HG03378 (cell line): ENCODE measurements at regions not wholly inside any gene's neighbourhood (a gene's known extent, or its start where the extent isn't known, plus 50 kb on each side); places are given as distances from the start of the nearest gene placed in this dataset.

Experiments used
- ATAC-seq: cut with Tn5 transposase; IDR thresholded peaks from one replicate; pipeline ENCODE4 v1.9.1; 2021; ENCODE audit warnings: mild to moderate bottlenecking, moderate library complexity; ENCODE audit not compliant: unreplicated experiment

DNA sequence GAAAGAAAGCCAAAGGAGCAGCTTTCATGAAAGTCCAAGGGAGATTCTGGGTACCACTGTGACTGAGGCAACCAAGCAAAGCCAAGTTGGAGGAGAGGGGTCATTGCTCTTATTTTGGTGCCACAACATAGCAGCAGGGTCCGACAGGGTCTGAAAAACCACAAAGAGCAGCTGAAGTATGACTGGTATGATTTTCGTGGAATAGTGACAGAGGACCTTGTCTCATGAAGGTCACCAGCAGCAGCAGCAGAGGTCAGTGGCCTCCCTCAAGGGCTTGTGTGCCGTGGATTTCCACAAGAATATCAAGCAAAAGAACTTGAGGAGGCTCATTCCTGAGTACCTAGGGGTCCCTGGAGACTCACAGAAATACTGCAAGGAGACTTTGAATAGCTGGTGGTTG, 160.9 kb upstream of the SYT6 start:
- no peak for ATAC-seq

DNA sequence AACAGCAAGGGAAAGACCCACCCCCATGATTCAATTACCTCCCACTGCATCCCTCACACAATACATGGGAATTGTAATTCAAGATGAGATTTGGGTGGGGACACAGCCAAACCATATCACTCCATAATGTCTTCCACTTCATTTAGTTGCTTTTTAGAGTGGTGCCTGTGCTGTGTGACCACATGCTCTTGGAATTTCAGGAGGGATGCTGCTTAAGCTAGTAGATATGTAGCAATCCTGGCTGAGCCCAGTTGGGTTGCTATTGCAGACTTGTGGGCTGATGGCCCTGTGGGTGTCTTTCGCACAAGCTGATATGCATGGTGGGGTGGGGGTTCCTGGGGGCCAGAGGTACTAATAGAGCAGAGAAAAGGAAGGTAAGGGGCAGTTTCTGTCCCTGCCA, 160.4 kb upstream of the SYT6 start:
- no peak for ATAC-seq

DNA sequence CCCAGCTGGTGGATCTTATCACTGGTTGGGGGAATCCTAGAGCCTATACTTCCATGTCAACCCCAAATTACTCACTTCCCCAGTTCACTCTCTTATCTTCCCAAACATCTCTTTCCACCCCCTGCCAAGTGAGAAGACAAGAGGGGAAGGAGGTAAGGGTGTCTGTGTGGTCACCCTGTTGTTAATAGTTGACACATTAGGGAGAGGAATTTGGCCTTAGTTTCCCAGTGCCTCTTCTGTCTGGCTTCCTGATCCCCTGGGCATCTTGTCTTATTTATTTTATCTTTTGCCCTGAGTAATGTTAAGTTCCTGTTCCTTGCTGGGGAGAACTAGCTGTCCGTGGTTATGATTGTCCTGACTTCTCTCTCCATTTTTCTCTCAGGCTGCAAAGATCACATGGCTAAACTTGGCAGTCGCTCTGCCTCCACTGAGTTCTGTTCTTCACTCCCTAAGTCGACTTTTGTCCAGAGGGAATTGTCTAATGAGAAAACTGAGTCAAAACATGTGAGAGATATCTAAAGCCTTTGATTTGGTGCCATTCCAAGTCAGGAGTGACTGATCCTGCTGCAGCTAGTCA, 157.1 kb upstream of the SYT6 start:
- no peak for ATAC-seq

DNA sequence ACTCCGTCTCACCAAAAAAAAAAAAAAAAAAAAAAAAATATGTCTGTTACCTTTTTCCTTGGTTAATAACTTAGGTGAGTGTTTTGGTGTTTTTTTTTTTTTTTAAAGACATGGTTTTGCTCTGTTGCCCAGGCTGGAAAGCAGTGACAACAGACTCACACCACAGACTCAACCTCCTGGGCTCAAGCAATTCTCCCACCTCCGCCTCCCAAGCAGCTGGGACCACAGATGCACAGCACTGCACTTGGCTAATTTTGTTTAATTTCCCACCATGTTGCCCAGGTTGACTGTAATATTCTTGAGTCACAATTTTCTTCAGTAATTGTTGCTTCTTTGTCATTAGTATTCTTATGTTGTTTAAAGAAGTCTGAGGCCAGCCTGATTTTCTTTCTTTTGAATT, 149.2 kb upstream of the SYT6 start:
- ATAC-seq: no peak

DNA sequence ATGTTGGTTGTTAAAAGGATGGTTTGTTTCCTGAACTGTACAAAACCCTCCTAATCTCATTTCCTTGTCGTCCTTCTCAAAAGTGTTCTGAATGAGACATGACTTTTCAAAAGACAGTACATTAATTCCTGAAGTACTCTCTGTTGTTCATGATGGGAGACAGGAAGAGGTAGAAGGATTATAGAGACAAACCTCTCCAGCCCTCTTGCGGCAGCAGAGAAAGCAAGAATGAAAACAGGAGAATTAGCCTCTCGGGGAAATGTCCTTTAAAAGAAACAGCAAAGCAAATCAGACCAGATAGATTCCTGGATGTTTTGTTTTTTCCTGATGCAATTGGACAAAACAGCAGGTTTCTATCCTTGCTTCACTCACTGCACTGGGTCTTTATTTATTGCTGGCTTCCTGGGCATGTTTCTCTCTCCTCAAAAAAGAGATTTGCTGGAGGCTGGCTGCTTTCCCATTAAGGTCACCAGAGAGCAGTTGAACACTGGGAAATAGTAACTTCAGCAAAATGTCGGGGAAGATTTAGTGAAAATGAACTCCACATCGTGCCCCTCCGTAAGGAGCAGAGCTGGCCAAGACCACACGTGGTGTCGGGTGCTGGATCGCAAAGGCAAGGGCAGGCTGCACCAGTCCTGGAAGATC, 145.8 kb upstream of the SYT6 start:
- no peak for ATAC-seq

DNA sequence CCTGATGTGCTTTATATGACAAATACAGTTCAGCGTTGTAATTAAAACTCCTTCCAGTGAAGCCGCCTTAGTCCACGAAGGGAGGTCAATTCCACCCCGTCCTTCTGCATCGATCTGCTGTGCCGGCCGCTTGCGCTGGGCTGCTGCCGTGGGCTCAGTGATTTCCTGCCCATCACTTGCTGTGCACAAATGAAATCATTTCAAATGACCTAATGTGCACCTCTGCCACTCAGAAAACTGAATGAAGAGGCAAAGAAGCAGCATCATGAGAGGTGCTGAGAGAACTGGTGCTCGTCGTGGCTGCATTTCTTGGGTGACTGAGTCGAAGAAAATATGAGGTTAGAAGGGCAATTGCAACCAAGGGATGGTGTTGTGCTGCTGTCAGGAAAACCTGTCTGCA, 144.3 kb upstream of the SYT6 start:
- ATAC-seq: no peak

DNA sequence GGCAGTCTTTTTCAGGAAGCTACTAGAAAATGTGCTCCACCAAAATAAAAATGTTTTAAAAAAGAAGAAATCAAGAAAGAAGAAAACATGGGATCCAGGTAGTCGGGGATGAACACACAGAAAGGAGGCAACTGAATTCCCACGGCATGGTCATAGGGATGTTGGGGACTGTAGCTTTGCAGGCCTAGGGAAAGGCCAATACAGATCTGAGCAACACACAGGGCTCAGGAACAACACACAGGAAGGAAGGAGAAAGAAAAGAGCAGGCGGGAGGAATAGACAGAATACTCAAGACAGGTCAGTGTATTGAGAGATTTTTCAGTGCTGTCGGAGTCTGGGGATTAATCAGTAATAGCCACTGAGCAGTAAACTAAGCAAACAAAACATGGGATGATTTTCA, 142.7 kb upstream of the SYT6 start:
- no peak for ATAC-seq

DNA sequence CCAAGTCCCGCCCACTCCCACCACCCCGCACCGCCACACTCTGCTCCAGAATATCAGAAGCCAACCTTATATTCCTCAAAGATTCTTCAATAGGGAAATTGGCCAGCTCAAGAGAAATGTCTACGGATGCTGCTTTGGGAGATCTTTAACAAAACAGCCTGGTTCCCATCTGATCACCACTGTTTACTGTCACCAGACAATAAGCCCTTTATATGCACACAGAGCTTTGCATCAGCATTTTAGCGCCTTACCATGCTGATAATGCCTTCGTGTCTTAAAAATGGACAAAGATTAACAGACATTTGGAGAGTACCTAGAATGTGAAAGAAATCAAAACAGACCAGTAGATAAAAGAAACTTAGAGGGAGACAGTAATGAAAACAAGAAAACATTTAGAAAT, 141.7 kb upstream of the SYT6 start:
- no peak for ATAC-seq

DNA sequence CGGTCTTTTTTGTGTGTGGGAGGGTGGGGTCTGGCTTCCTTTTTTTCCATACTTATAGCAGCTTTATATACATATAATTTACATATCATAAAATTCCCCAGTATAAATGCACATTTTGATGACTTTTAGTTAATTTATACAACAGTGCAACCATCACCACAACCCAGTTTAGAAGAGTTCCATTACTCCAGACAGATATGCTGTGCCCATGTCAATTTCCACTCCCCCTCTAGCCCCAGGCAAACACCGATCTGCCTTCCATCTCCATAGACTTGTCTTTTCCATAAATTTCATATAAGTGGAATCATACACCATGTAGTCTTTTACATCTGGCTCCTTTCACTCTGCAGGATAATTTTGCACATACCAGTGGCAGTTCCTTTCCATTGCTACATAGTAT, 139.2 kb upstream of the SYT6 start:
- no peak for ATAC-seq

DNA sequence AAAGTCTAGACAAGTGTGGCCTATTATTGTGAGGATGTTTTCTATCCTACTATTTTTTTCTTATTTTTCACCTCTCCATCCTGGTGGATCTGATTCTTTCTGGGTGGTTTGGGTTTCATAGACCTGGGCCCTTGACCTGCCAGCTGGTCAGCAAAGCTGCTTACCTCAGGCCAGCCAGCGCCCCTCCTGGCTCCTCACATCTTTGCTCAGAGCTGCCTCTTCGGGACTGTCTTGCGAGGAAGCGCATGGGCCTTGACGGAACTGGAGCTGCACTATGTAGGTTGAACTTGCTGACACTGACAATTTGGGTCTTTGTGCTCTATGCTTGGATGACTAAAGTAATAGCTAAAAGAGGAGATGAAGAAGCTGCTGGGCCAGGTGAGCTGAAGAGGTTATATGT, 138.5 kb upstream of the SYT6 start:
- ATAC-seq: no peak

DNA sequence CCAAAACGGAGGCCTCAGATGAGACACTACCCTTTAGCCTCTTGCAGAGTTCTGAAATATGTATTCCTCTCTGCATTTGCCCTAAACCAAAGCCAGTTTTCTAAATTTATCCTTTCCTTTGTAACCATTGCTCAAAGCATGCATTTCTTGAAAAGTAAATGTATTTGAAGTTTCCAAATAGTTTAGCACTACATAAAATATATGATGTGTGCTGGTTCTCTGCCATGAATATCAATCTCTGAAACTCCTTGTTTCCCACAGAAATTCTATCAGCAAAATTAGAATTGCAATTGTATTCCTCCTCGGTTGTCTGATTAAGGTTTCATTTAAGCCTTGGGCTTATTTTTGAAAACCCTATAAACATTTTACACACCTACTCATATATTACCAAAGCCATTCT, 137.1 kb upstream of the SYT6 start:
- no peak for ATAC-seq

DNA sequence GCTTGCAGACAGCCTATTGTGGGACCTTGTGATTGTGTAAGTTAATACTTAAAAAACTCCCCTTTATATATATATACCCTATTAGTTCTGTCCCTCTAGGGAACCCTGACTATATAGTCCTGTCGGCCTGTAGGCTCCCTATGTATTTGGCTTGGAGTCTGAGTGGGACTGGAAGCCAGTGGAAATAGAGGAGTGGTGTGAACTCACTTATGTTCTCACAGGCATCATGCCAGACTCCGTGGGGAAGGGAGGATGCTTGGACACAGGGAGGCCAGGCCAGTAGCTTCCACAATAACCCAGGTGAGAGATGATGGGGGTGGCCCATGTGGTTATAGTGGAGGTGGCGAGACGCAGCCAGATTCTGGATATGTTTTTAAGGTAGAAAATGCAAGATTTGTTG, 136.7 kb upstream of the SYT6 start:
- no peak for ATAC-seq

DNA sequence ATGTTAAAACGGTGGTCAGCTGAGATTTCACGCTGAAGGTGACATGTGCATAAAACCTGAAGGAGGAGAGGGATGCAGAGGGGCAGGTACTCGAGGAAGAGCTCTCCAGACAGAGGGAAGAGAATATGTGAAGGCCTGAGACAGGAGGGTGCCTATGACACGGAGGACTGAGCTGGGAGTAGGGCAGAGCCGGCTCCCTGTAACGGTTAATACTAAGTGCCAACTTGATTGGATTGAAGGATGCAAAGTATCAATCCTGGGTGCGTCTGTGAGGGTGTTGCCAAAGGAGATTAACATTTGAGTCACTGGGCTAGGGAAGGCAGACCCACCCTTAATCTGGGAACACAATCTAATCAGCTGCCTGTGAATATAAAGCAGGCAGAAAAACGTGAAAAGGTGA, 136.2 kb upstream of the SYT6 start:
- ATAC-seq: no peak

DNA sequence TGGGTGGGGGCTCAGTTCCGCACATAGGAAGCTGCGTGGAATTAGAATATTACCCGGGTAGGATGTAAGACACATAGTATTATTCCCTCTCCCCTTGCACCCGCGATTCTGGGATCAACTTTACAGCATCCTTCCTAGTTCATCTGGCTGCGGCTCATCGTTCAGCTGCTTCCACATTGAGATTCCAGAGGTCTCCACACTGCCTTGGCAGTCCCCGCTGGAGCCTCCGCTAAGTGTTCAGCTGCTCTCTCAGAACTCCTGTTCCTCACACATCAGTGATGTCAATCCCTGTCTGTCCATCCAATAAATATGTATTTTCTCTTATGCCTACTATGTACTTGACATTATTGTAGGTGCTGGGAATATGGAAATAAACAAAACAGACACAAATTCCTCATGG, 135.6 kb upstream of the SYT6 start:
- no peak for ATAC-seq

DNA sequence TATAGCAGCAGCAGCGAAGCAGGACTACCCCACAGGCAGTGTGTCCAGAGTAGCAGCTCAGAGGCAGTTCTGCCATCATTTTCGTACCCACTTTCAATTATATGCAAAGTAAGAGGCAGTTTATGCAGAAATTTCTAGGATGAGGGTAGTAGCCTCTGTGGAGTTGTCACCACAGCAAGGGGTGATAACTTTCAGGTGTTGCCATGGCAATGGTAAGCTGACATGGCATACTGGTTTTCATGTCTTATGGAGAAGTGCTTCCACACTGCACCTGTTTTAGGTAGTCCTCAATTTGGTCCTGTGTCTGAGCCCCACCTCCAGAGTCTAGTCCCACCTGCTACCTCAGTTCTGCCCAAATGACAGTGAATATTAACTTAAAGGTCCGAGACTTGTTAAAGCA, 133.3 kb upstream of the SYT6 start:
- ATAC-seq: no peak

DNA sequence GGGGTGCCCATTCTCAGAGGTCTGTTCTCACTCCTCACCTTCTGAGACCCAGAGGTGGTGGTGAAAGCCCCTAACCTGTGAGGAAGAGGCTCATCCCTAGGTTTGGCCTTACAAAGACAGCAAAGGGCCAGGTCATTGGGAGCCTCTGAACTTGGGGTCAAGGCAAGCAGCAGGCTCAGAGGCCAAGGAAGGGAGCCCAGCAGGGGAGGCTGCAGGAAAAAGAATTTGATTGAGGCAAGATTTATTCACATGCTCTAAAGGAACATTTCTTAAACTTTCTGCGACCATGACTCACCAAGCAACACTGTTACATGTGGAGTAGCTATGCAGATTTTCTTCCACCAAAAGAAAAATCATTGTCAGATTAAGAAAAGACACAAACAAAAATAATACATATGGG, 132.5 kb upstream of the SYT6 start:
- no peak for ATAC-seq

DNA sequence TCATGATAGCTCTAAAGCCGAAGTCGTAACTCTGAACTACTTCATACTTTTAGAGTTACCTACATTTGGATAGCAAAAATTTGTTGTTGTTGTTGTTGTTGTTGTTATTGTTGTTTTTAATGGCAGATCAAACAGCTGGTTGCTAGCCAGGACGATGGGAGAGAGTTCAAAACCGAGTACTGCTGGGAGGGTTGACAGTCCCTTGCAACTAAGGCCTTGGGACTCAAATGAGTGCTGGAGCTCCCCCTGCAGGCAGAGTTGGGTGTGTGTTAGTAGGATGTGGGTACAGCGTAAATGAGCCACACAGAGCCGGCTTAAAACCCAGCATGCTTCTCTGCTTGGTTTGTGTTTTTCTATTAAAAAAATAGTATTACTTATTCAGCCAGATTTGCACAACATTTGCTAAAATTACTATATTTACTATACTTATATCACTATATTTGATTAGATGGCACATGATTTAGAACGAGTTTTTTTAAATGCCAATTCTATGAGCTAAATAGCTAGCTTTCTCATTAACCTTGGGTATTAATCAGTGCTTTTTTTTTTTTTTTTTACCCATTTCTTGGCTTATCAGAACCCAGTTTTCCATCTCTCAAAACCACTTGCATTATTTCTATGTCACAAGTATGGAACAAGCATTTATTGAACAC, 129.2 kb upstream of the SYT6 start:
- ATAC-seq: peak; percentile 92

DNA sequence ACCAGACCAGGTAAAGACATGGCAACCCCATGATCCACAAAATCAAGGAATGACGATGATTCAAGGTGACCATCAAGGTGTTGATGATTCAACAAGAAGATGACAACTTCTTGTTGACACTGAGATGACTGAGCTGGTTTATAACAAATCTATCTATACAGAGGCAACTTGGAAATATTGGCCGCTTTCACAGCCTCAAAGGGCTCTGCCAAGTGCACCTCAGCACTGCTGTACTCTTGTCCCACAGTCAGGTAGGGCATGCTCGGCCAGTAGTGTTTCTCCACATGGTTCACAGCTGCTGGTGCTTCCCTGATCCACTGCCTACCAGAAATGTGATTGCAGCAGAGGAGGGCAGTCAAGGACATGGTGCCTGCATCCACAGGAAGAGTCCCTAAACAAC, 125.2 kb upstream of the SYT6 start:
- ATAC-seq: no peak

DNA sequence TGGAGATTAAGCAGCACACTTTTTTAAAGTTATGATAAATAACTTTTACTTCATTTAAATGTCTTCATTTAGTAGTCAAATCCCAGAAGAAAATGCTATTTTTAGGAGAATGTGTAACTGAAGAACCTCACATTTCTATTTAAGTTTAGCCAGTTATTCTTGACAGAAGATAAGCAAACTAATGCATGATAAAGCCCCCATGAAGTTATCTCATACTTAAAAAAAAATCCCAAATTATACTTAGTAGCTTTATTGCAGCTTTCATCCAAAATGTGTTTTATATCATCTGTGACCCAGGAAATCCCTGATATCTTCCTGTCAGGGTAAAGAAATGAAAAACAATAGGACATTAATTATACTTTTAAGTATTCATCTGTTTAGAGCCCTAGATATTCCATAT, 124.8 kb upstream of the SYT6 start:
- no peak for ATAC-seq

DNA sequence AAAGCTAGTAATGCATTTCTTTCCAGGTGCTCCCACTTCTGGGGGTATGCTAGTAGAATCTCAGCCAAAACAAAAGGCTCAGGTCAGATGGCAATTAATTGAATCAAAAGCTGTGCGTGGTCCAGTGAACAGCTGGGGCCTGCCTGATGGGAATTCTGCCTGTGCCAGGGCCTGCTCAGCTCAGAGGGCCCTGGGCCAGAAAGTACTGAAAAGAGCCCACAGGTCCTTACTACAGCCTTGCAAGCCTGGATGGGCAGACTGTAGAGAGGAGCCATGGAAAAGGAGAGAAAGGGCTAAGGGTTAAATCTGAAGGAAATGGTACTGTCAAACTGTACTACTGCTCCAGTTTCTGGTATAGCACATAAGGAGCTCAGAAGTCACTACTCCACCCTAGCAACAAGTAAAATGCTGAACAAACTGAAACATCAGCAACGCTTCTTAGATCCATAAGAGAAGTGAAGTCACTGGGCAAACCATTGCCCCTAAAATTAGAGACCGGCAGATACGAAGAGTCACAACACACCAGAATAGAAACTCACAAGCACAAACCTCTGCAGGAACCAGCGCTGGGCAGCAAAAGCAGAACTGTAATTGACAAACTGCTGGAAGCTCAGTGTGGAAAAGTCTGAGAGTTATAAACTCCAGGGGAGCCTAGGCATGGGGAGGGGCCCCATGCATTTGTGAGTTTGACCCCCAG, 121.1 kb upstream of the SYT6 start:
- no peak for ATAC-seq

DNA sequence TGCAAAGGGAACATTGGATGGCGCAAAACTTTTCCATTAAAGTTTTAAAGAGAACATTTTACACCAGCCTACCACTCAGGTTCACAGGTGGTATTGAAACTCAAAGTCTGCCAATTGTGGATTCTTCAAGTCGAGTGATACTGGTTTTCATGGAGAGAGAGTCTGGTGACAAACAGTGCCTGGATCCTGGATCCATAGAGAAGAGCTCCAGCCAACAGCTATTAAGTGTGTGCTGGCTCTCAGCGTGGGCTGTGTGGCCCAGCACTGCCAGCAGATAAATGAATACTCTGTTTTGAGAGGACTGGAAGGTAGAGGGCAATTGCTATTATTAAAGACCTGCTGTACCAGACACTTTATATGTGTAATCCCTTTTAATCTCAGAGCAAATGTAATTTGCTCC, 118.9 kb upstream of the SYT6 start:
- no peak for ATAC-seq

DNA sequence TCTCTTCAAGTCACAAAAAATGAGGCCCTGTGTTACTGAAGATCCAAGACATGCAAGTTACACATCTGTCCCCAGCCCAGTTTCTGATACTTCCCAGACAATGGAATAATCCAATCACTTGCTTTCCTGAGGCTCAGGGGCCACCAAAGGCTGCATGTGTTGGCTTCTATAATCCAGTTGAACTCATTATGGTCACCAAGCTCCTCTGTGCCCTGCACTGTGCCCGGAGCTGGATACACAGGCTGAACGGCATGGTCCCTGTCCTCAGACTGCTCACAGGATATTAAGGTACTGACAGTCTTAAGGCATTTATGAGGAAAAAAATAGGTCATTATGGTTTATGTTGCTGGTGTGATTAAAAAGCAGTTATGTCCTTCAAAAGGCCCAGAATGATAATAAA, 117.0 kb upstream of the SYT6 start:
- no peak for ATAC-seq
